ENCODE measurements at regions not wholly inside any gene's neighbourhood (a gene's known extent, or its start where the extent isn't known, plus 50 kb on each side); places are given as distances from the start of the nearest gene placed in this dataset.
"Not testable (repeated sequence)": the region's sequence is repeated elsewhere in the genome, so short reads cannot be mapped to it uniquely, and the experiment has no call there.

GRCh38 chr3:29168081-29168480 is 112.8 kb upstream of the RBMS3 start:
- H3K27me3 Mint-ChIP-seq = no peaks in the 10 kb centered on the region
- no peak for DNase-seq (ENCODE audit: low spot score)
- no peak for ATAC-seq
- no peak overlapping the region for H3K27ac Mint-ChIP-seq
- H3K36me3 Mint-ChIP-seq = no peaks in the 10 kb centered on the region
- H3K9me3 Mint-ChIP-seq = peaks cover 10% of the 10 kb centered on the region
- H3K4me3 Mint-ChIP-seq = no peak overlapping the region
- peaks cover 0 to 10% of the 10 kb centered on the region in 2 donors for H3K4me1 Mint-ChIP-seq (ENCODE audit: low read depth in 2 of 2)

GRCh38 chr3:29168696-29169095 is 112.2 kb upstream of the RBMS3 start:
- peaks cover 0 to 10% of the 10 kb centered on the region in 2 donors for H3K4me1 Mint-ChIP-seq (ENCODE audit: low read depth in 2 of 2)
- no peaks in the 10 kb centered on the region for H3K27me3 Mint-ChIP-seq
- no peak for DNase-seq (ENCODE audit: low spot score)
- no peaks in the 10 kb centered on the region for H3K36me3 Mint-ChIP-seq
- no peak overlapping the region for H3K27ac Mint-ChIP-seq
- no peak overlapping the region for H3K4me3 Mint-ChIP-seq
- peaks cover 9% of the 10 kb centered on the region for H3K9me3 Mint-ChIP-seq
- ATAC-seq = no peak

GRCh38 chr3:29169451-29169850 is 111.4 kb upstream of the RBMS3 start:
- H3K36me3 Mint-ChIP-seq = no peaks in the 10 kb centered on the region
- ATAC-seq = no peak
- H3K27ac Mint-ChIP-seq = no peak overlapping the region
- H3K4me1 Mint-ChIP-seq (ENCODE audit: low read depth in 2 of 2) = peaks cover 0 to 10% of the 10 kb centered on the region in 2 donors
- H3K27me3 Mint-ChIP-seq = no peaks in the 10 kb centered on the region
- H3K9me3 Mint-ChIP-seq = peaks cover 9% of the 10 kb centered on the region
- no peak for DNase-seq (ENCODE audit: low spot score)
- no peak overlapping the region for H3K4me3 Mint-ChIP-seq

GRCh38 chr3:29171043-29171990 is 109.6 kb upstream of the RBMS3 start:
- no peaks in the 10 kb centered on the region for H3K36me3 Mint-ChIP-seq
- no peak overlapping the region for H3K27ac Mint-ChIP-seq
- no peaks in the 10 kb centered on the region for H3K27me3 Mint-ChIP-seq
- H3K4me1 Mint-ChIP-seq (ENCODE audit: low read depth in 2 of 2) = peaks cover 0 to 10% of the 10 kb centered on the region in 2 donors
- peak overlapping the region; percentile 25 for H3K4me3 Mint-ChIP-seq
- DNase-seq (ENCODE audit: low spot score) (no peak), ATAC-seq (no peak)
- peaks cover 14% of the 10 kb centered on the region for H3K9me3 Mint-ChIP-seq

- Mint-ChIP-seq H3K9me3 (peaks cover 14% of the 10 kb centered on the region), H3K27ac (no peak overlapping the region), H3K36me3 (no peaks in the 10 kb centered on the region), H3K27me3 (no peaks in the 10 kb centered on the region), H3K4me1 (ENCODE audit: low read depth in 2 of 2) (peaks cover 0 to 8% of the 10 kb centered on the region in 2 donors), H3K4me3 (no peak overlapping the region)
- no peak for ATAC-seq
- DNase-seq (ENCODE audit: low spot score) = no peak
Observed at GRCh38 chr3:29176501-29176900, 104.4 kb upstream of the RBMS3 start.

GRCh38 chr3:29178809-29179793 is 101.8 kb upstream of the RBMS3 start:
- DNase-seq (ENCODE audit: low spot score) (no peak), ATAC-seq (no peak)
- Mint-ChIP-seq H3K36me3 (no peaks in the 10 kb centered on the region), H3K27ac (no peak overlapping the region), H3K4me3 (no peak overlapping the region), H3K9me3 (peaks cover 11% of the 10 kb centered on the region), H3K4me1 (ENCODE audit: low read depth in 2 of 2) (no peaks in the 10 kb centered on the region), H3K27me3 (no peaks in the 10 kb centered on the region)

- no peak for ATAC-seq
- no peak for DNase-seq (ENCODE audit: low spot score)
- Mint-ChIP-seq H3K4me3 (no peak overlapping the region), H3K27me3 (no peaks in the 10 kb centered on the region), H3K27ac (no peak overlapping the region), H3K9me3 (peaks cover 6% of the 10 kb centered on the region), H3K36me3 (no peaks in the 10 kb centered on the region), H3K4me1 (ENCODE audit: low read depth in 2 of 2) (no peaks in the 10 kb centered on the region)
Observed at GRCh38 chr3:29181149-29181780, 99.6 kb upstream of the RBMS3 start.

GRCh38 chr3:29181872-29182271 is 99.0 kb upstream of the RBMS3 start:
- DNase-seq (ENCODE audit: low spot score) = no peak
- no peak overlapping the region for H3K27ac Mint-ChIP-seq
- no peak for ATAC-seq
- no peak overlapping the region for H3K4me3 Mint-ChIP-seq
- no peaks in the 10 kb centered on the region for H3K36me3 Mint-ChIP-seq
- H3K27me3 Mint-ChIP-seq = no peaks in the 10 kb centered on the region
- H3K9me3 Mint-ChIP-seq = peaks cover 8% of the 10 kb centered on the region
- H3K4me1 Mint-ChIP-seq (ENCODE audit: low read depth in 2 of 2) = no peaks in the 10 kb centered on the region

- not testable (repeated sequence) for H3K36me3 Mint-ChIP-seq; ATAC-seq; H3K4me3 Mint-ChIP-seq; DNase-seq (ENCODE audit: low spot score); H3K4me1 Mint-ChIP-seq (ENCODE audit: low read depth in 2 of 2); H3K27me3 Mint-ChIP-seq; H3K27ac Mint-ChIP-seq
- peaks cover 11% of the 10 kb centered on the region for H3K9me3 Mint-ChIP-seq
Observed at GRCh38 chr3:29182828-29183227, 98.0 kb upstream of the RBMS3 start.

- Mint-ChIP-seq H3K4me1 (ENCODE audit: low read depth in 2 of 2) (no peaks in the 10 kb centered on the region), H3K36me3 (no peaks in the 10 kb centered on the region), H3K27me3 (no peaks in the 10 kb centered on the region), H3K4me3 (no peak overlapping the region), H3K27ac (no peak overlapping the region), H3K9me3 (peaks cover 9% of the 10 kb centered on the region)
- DNase-seq (ENCODE audit: low spot score) (no peak), ATAC-seq (no peak)
Observed at GRCh38 chr3:29183346-29184087, 97.4 kb upstream of the RBMS3 start.

- H3K36me3 Mint-ChIP-seq = no peaks in the 10 kb centered on the region
Observed at GRCh38 chr3:29185706-29186105, 95.2 kb upstream of the RBMS3 start.

GRCh38 chr3:29186131-29186599 is 94.7 kb upstream of the RBMS3 start:
- peaks cover 2% of the 10 kb centered on the region for H3K36me3 Mint-ChIP-seq
- H3K9me3 Mint-ChIP-seq = peaks cover 10% of the 10 kb centered on the region
- H3K27ac Mint-ChIP-seq = no peak overlapping the region

More at GRCh38 chr3:29185706-29186105, 95.2 kb upstream of the RBMS3 start:
- no peak overlapping the region for H3K27ac Mint-ChIP-seq
- no peak overlapping the region for H3K4me3 Mint-ChIP-seq
- no peak for ATAC-seq
- H3K27me3 Mint-ChIP-seq = no peaks in the 10 kb centered on the region
- H3K4me1 Mint-ChIP-seq (ENCODE audit: low read depth in 2 of 2) = no peaks in the 10 kb centered on the region
- H3K9me3 Mint-ChIP-seq = peaks cover 7% of the 10 kb centered on the region
- DNase-seq (ENCODE audit: low spot score) = no peak

More at GRCh38 chr3:29186131-29186599, 94.7 kb upstream of the RBMS3 start:
- no peak for ATAC-seq
- H3K4me1 Mint-ChIP-seq (ENCODE audit: low read depth in 2 of 2) = no peaks in the 10 kb centered on the region
- H3K4me3 Mint-ChIP-seq = no peak overlapping the region
- H3K27me3 Mint-ChIP-seq = no peaks in the 10 kb centered on the region
- DNase-seq (ENCODE audit: low spot score) = no peak

All from natural killer cell treated with Interleukin-12 subunit alpha and Interleukin-12 subunit beta and Interleukin-15 and Interleukin-18, amount 100 ng/mL, for 72 hours (primary cell).